Mesendoderm (in vitro differentiated cells): ENCODE measurements at regions not wholly inside any gene's neighbourhood (a gene's known extent, or its start where the extent isn't known, plus 50 kb on each side); places are given as distances from the start of the nearest gene placed in this dataset.

Experiments used
- DNase-seq: peaks from one replicate; pipeline ENCODE4 v3.0.0; 2013
- H2AK5ac ChIP-seq: 2 replicates; pipeline ENCODE4 v1.6.1; 2013; ENCODE audit warnings: low read length, inconsistent platforms
- H2BK120ac ChIP-seq: 2 replicates; pipeline ENCODE4 v1.6.1; 2013; ENCODE audit warnings: low read depth, mild to moderate bottlenecking, low read length, moderate library complexity, mixed read lengths
- H2BK15ac ChIP-seq: replicated peaks from 2 replicates; pipeline ENCODE4 v1.6.1; 2013; ENCODE audit warnings: low read depth, mild to moderate bottlenecking, moderate library complexity
- H2BK5ac ChIP-seq: 2 replicates; pipeline ENCODE4 v1.6.1; 2013; ENCODE audit warnings: low read length, inconsistent platforms
- H3K18ac ChIP-seq: 2 replicates; pipeline ENCODE4 v1.6.1; 2013; ENCODE audit warnings: mild to moderate bottlenecking, low read length, mixed read lengths
- H3K23ac ChIP-seq: one replicate; pipeline ENCODE4 v1.6.1; 2013; ENCODE audit warnings: low read length
- H3K27ac ChIP-seq: 2 replicates; pipeline ENCODE4 v1.5.1; 2013; ENCODE audit warnings: low read depth, mild to moderate bottlenecking, inconsistent platforms, low read length, moderate library complexity
- H3K27me3 ChIP-seq: 2 replicates; pipeline ENCODE4 v1.6.1; 2013; ENCODE audit warnings: low read length, control low read depth, mild to moderate bottlenecking, inconsistent platforms; ENCODE audit not compliant: insufficient read depth, poor library complexity
- H3K36me3 ChIP-seq: 2 replicates; pipeline ENCODE4 v1.6.1; 2013; ENCODE audit warnings: low read length, inconsistent platforms; ENCODE audit not compliant: control insufficient read depth, insufficient read depth
- H3K4ac ChIP-seq: one replicate; pipeline ENCODE4 v1.6.1; 2013; ENCODE audit warnings: low read depth, mild to moderate bottlenecking, low read length, moderate library complexity
- H3K4me1 ChIP-seq: 2 replicates; pipeline ENCODE4 v1.6.1; 2013; ENCODE audit warnings: low read depth, low read length, inconsistent platforms; ENCODE audit not compliant: control insufficient read depth
- H3K4me2 ChIP-seq: 2 replicates; pipeline ENCODE4 v1.6.1; 2013; ENCODE audit warnings: low read length
- H3K4me3 ChIP-seq: 2 replicates; pipeline ENCODE4 v1.5.1; 2013; ENCODE audit warnings: mild to moderate bottlenecking, low read length
- H3K56ac ChIP-seq: one replicate; pipeline ENCODE4 v1.6.1; 2013; ENCODE audit warnings: low read length
- H3K79me1 ChIP-seq: 2 replicates; pipeline ENCODE4 v1.6.1; 2013; ENCODE audit warnings: low read length, inconsistent platforms
- H3K79me2 ChIP-seq: 2 replicates; pipeline ENCODE4 v1.6.1; 2013; ENCODE audit warnings: mild to moderate bottlenecking, low read length; ENCODE audit not compliant: control insufficient read depth, insufficient read depth
- H3K9ac ChIP-seq: 2 replicates; pipeline ENCODE4 v1.6.1; 2013; ENCODE audit warnings: low read length, inconsistent platforms
- H4K5ac ChIP-seq: one replicate; pipeline ENCODE4 v1.6.1; 2013; ENCODE audit warnings: low read length
- H4K8ac ChIP-seq: one replicate; pipeline ENCODE4 v1.6.1; 2013; ENCODE audit warnings: low read depth, mild to moderate bottlenecking, control low read depth, low read length, moderate library complexity
- WGBS: extraction: QIAGEN DNeasy Blood & Tissue Kit; methylation state at CpG from one replicate; pipeline ENCODE4 v1.1.7; 2013; ENCODE audit warnings: low lambda C conversion rate, missing lambda C conversion rate; ENCODE audit not compliant: insufficient coverage; ENCODE audit errors: extremely low coverage; 5-methylcytosine and 5-hydroxymethylcytosine counted together

DNA sequence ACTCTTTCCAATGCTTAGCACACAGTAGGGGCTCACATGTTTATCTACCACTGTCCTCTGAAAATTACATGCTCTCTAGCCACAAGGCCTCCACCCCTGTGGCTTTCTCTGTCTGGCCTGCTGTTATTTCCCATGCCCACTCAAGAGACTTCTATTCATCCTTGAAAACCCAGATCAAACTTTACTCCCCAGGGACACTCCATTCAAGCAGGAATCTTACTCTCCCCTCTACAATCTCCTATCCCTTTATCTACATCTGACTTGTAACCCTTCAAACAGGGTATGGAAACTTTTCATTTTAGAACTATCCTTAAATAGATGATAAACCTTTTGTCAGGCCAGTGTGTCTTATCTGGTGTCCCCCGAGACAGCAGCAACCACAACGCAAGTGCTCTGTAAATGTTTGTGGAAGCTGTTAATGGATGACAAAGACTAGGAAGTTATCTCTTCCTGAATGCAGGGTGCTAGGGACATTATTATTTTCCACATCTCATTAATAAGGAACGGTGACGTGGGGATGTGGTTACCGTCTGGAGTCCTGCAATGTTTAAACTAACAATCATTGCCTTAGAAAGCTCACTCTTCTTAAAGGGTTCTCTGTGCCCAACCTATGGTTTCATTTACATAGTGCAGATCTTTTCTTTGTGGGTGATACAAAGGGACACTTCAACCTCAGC, 322.3 kb downstream of the ARRDC4 start:
- Histone ChIP-seq H4K5ac (no peak overlapping the region), H2AK5ac (no peak overlapping the region), H3K9ac (no peak overlapping the region), H3K23ac (no peak overlapping the region), H3K4me3 (no peak overlapping the region), H3K18ac (no peak overlapping the region), H3K79me1 (no peaks in the 10 kb centered on the region), H2BK15ac (no peak overlapping the region), H3K4ac (no peak overlapping the region), H3K27me3 (no peaks in the 10 kb centered on the region), H3K79me2 (no peaks in the 10 kb centered on the region), H3K56ac (no peak overlapping the region), H3K4me2 (no peak overlapping the region), H2BK120ac (no peak overlapping the region), H3K4me1 (peaks cover 3% of the 10 kb centered on the region), H2BK5ac (no peak overlapping the region), H4K8ac (no peak overlapping the region), H3K36me3 (no peaks in the 10 kb centered on the region), H3K27ac (peak overlapping the region; percentile 33)
- WGBS: no CpG with 5 or more reads among the region's 5 CpGs
- peak; percentile 84 for DNase-seq

DNA sequence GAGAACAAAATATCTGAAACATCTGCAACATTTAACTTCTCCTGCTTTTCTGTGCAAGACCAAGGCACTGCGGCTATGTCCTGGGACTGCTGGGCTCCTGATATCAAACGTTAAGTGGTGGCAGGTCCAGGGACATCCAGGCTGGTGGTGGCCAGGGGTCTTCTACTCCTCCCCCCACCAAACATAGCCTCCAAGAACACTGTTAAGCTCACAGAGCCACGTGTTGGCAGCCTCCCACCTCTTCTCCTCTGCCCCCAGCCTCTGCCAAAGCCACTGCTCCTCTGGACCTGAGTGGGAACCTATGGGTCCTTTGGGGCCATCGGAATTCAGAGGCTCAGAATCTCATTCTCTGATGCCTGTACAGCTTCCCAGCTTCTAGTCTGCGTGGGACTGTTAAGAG, 325.7 kb downstream of the ARRDC4 start:
- WGBS: no CpG with 5 or more reads among the region's 5 CpGs

DNA sequence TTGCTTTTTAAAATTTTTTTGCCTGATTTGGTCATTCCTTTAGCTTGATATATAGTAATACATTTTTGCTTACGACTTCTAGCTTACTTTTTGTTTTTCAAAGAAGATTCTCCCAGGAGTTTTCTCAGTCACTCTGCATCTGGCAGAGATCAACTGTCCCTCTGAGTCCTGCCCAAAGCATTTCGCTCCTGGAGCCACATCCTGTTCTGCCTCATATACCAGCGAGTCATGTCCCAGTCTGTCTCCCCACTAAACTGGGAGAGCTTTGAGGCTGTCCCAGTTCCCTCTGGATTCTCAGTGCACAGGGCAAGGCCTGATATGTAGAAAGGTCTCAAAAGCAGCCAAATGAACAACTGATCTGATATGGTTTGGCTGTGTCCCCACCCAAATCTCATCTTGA, 326.3 kb downstream of the ARRDC4 start:
- Histone ChIP-seq H3K18ac (no peak overlapping the region), H2BK120ac (no peak overlapping the region), H3K79me1 (no peaks in the 10 kb centered on the region), H3K36me3 (no peaks in the 10 kb centered on the region), H2BK15ac (no peak overlapping the region), H3K4me2 (no peak overlapping the region), H3K27ac (no peak overlapping the region), H3K23ac (no peak overlapping the region), H3K56ac (no peak overlapping the region), H2BK5ac (no peak overlapping the region), H3K4me3 (no peak overlapping the region), H3K4me1 (no peaks in the 10 kb centered on the region), H4K5ac (no peak overlapping the region), H3K9ac (no peak overlapping the region), H3K4ac (no peak overlapping the region), H2AK5ac (no peak overlapping the region), H3K79me2 (no peaks in the 10 kb centered on the region), H4K8ac (no peak overlapping the region), H3K27me3 (no peaks in the 10 kb centered on the region)
- DNase-seq: no peak
- no CpG with 5 or more reads among the region's 3 CpGs for WGBS

More for the DNA sequence above, 325.7 kb downstream of the ARRDC4 start:
- Histone ChIP-seq H2AK5ac (no peak overlapping the region), H3K36me3 (no peaks in the 10 kb centered on the region), H3K79me2 (no peaks in the 10 kb centered on the region), H3K79me1 (no peaks in the 10 kb centered on the region), H3K56ac (no peak overlapping the region), H2BK5ac (no peak overlapping the region), H3K27ac (no peak overlapping the region), H2BK120ac (no peak overlapping the region), H3K4me1 (peaks cover 1% of the 10 kb centered on the region), H3K4me3 (no peak overlapping the region), H3K4me2 (no peak overlapping the region), H3K9ac (no peak overlapping the region), H3K4ac (no peak overlapping the region), H3K23ac (no peak overlapping the region), H2BK15ac (no peak overlapping the region), H3K27me3 (no peaks in the 10 kb centered on the region), H3K18ac (no peak overlapping the region), H4K8ac (no peak overlapping the region), H4K5ac (no peak overlapping the region)
- no peak for DNase-seq

DNA sequence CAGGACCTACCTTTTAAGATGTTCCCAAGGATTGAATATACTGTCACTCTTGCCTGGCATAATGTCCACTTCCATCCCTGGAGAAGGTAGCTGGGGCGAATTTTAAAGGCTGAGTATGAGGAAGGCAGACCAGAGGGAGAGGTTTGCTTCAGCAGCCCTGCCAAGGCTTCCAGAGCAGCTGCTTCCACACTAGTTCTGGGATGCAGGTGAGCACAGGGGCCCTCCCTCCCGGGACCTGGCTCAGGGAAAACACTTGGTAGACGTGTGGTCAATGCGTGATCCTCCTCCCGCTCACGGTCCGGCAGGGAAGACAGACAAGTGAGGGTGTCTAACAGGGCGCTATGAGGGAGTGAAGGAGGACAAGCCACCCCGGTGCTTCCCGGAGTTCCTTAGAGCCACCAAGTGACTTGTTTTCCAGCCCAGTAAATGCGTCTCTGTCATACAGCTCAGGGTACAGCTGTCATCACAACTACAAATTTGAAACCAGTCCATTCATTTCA, 327.6 kb downstream of the ARRDC4 start:
- Histone ChIP-seq H2AK5ac (no peak overlapping the region), H3K4me2 (no peak overlapping the region), H4K8ac (no peak overlapping the region), H4K5ac (no peak overlapping the region), H3K27me3 (no peaks in the 10 kb centered on the region), H3K79me1 (no peaks in the 10 kb centered on the region), H2BK5ac (no peak overlapping the region), H2BK120ac (no peak overlapping the region), H3K9ac (no peak overlapping the region), H3K23ac (no peak overlapping the region), H3K4ac (no peak overlapping the region), H3K4me3 (no peak overlapping the region), H3K79me2 (no peaks in the 10 kb centered on the region), H3K36me3 (no peaks in the 10 kb centered on the region), H3K4me1 (no peaks in the 10 kb centered on the region), H2BK15ac (no peak overlapping the region), H3K18ac (no peak overlapping the region), H3K56ac (no peak overlapping the region), H3K27ac (no peak overlapping the region)
- no peak for DNase-seq
- WGBS: no CpG with 5 or more reads among the region's 11 CpGs

DNA sequence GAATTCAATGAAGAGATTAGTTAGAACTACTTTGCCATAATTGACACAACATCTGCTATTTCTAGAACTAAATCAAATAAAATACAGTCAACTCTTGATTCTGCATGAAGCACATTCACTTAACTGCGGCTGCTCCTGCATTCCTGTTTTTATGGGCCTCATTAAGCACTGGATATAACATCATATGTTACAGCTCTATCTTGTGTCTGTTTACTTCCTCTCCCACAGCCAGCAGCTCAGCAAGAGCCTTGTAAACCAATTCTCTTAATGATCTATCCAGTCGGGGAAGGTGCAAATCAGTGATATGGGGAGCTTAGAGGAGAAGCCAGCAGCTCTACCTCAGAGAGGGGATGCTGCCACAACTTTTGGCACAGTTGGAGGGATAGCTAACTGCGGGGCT, 329.2 kb downstream of the ARRDC4 start:
- Histone ChIP-seq H2BK5ac (no peak overlapping the region), H4K8ac (no peak overlapping the region), H2BK120ac (no peak overlapping the region), H3K4ac (no peak overlapping the region), H3K79me1 (no peaks in the 10 kb centered on the region), H2BK15ac (no peak overlapping the region), H3K27ac (no peak overlapping the region), H3K4me2 (no peak overlapping the region), H3K4me3 (no peak overlapping the region), H3K79me2 (no peaks in the 10 kb centered on the region), H4K5ac (no peak overlapping the region), H3K4me1 (no peaks in the 10 kb centered on the region), H3K56ac (no peak overlapping the region), H3K18ac (no peak overlapping the region), H3K9ac (no peak overlapping the region), H3K36me3 (no peaks in the 10 kb centered on the region), H3K27me3 (peaks cover 2% of the 10 kb centered on the region), H2AK5ac (no peak overlapping the region), H3K23ac (no peak overlapping the region)
- DNase-seq: peak; percentile 35
- no CpG with 5 or more reads among the region's 3 CpGs for WGBS
